Left kidney (tissue), 1 donor: ENCODE measurements at regions not wholly inside any gene's neighbourhood (a gene's known extent, or its start where the extent isn't known, plus 50 kb on each side); places are given as distances from the start of the nearest gene placed in this dataset.
A peak's percentile ranks its signal among the peaks of the same experiment; 100 is the strongest.
"Not testable (repeated sequence)": the region's sequence is repeated elsewhere in the genome, so short reads cannot be mapped to it uniquely, and the experiment has no call there.

Experiments
- DNase-seq: peaks from one replicate; pipeline ENCODE4 v3.0.0-alpha.2; 2013

DNA sequence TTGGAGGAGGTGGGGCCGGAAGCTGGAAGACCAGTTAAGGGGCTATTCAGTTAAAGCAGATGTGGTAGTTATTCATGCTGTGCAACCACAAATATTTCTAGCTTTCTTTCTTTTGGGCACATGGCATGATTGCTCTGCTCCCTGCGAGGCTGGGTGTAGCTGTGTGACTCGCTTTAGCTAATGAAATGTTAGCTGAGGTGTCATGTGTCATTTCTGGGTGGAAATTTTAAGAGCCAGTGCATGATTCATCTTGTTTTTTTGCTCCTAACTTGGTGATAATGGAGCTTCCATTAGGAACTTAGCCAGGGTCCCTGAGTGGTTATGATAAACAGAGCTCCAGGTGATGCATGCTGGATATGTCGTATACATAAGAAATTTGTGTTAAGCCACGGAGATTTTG, 300.6 kb downstream of the SATB1 start:
- DNase-seq = no peak

DNA sequence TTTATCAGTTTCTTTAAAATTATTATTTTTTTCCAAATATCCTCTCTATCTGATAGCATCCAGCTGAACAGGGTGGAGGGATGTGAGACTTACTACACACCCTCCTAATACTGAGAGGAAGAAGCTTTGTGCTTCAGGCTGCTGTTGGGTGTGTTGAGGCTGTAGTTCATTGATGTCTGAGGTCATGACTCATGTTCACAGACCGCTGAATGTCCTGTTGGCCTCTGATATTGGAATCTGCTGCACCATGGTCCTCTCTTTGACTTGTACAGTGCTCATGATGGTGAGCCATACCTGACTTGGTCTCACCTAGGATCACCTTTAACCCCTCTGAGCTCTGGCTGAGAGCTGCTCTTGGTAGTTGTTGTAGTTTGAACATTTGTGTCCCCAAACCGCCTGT, 302.9 kb downstream of the SATB1 start:
- DNase-seq = no peak

DNA sequence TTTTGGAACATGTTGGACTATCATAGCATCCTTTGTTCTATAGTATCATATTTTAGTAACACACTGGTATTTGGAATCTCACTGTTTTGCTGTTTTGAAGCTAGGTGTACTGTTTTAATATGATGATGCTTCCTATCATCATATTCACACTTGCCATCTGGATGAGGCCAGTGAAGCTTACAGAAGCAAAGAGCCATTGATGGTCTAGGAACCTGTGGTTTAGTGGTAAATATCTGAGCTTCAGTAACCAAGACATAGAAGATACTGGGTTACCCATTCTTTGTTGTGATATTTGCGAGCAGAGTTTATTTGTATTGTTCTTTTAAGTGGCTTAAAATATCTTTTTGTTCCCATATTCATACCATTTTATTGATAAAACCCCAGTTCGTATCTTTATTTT, 304.1 kb downstream of the SATB1 start:
- no peak for DNase-seq

DNA sequence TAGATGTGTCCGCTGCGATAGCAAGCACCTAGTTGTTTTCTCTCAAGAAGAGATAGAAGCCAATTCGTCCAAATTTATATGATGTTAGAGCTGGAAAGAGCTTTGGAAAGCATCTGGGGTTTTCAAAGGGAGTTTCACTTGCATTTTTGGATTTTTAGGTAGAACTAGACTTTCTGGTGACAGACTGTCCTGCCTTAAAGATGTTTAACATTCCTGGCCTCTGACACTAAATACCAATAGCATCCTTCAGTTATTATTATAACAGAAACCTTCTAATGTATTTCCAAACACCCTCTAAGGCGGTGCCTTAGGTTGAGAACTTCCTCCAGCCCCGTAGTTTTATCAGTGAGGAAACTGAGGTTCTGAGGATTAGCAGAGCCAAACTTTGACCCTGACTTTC, 305.3 kb downstream of the SATB1 start:
- DNase-seq = no peak

DNA sequence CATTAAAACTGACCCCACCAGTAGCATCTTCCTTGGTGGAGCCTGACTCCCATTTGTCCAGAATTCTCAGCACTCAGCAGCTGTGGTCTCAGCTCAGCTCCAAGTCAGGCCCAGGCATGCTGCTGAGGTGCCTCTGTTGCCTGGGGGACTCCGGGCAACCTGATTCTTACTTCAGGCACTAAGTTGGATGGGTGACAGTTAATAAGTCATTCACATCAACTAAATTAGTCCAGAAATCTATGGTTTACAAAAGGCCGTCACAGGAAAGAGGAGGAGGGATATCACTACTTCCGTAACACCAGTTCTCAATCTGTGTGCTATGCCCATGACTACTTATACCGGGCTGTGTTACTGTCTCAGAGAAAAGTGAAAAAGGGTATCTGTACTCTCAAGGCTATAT, 310.2 kb downstream of the SATB1 start:
- no peak for DNase-seq

DNA sequence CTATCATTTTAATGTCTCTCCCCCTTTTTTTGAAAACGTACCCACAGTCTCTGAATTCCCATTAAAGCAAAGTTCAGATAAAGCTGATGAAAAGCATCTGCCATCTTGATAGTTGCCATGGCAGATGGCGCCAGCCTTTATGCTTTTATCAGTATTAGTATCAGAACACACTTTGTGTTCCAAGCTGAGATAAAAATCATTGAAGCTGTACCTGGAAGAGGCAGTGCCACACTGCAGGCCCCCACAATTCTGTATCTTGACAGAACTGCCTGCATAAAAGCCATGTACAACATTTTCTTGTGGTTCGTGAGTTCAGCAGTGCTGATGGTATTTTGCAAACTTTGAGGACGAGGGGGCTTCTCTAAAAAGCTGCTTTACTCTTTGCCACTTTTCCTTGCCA, 311.7 kb downstream of the SATB1 start:
- no peak for DNase-seq

DNA sequence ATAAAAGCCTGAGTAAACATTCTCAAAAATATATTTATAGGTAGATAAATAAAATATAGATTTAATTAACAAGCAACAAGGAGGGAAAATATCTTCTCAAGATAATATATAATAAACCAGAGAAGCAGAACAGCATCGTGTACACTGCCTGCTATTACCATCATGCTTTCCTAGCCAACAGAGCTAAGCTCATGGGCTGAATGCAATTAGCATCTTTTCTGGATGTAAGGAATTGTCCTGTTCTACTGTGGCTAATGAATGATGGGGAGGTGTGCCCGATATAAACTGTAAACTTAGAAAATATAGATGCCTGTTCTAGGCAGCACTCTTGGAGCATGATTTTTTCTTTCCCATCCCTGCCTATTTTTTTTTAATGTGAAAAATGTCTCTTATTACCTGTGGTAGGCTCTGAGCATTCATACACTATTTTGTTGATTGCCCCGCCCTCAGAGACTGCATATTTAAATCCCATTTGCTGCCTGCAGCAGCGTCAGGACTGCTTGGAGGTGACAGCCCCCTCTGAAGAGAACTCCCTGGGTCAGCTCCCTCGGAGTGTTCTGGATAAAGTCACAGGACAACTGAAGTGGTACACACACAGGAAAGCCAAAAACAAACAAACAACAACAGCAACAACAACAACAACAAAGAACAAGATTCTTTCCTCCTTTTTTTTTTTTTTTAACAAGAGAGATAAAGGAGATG, 312.3 kb downstream of the SATB1 start:
- DNase-seq = no peak

DNA sequence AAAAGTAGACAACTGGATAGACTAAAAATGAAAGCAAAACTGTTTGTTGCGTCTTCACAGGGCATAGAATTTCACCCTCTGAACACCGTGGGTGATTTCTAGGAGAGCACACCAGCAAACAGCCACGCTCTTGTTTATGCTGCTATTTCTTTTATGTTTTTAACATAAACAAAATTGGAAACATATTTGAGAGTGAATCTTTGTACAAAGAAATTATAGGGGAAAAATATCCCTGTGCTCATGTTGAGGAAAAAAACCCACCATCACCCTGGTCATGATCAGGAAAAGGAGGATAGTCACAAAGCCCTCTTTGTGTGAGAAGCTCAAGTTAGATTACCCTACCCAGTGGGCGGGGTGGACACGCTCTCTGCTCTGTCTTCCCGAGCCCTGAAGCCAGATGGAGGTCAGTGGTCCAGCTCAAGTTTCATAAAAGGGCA, 313.3 kb downstream of the SATB1 start:
- peak; percentile 27 for DNase-seq

DNA sequence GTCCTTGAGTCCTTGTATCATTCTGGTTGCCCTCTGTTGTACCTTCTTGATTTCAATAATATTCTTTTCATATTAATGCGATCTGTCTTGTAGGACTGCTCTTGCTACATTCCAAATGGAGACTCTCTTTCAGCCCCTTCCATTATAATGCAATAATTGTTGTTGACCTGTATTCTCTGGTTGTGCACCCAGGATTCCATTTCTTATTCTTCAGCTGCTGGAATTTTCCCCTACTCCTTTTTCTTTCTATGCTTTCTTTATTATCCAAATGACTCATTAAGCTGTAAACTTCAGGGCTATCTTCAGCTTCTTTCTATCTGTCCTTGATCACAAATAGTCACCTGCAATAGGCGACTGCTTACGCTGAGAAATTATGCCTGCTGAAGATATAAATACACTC, 321.5 kb downstream of the SATB1 start:
- no peak for DNase-seq

DNA sequence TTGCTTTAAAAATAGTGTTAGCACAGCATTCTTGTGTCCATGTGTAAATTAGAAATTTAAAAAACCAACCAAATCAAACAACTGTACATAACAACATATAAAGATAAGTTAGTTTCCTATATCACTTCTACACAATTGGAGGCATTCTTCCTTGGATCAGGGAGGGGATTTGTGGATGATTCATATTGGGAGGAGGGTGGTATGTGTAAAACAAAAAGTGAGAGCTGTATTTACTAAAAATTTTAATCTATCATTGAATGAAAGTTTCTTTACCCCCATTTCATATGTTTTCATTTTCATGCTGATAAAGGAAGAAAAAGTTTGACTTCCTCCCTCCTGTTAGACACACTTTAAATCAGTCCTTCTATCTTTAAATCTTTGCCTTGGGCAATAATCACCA, 325.0 kb downstream of the SATB1 start:
- no peak for DNase-seq

DNA sequence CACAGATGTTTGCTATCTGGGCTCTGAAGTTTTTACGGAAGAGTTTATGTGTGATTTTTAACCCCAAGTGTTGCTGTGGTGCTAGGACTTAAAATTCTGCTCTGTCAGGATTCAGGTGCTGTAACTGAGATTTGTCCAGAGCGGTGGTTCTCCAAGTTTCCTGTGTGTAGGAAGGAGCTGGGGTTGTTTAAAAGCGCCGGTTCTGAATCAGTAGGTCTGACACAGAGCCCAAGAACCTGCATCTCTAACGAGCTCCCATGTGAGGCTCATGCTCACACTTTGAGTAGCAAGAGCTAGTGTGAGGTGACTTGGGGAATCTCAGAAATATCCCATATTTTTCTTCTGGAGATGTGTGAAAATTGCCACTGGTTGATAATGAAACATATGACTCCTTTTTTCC, 325.5 kb downstream of the SATB1 start:
- DNase-seq = no peak

DNA sequence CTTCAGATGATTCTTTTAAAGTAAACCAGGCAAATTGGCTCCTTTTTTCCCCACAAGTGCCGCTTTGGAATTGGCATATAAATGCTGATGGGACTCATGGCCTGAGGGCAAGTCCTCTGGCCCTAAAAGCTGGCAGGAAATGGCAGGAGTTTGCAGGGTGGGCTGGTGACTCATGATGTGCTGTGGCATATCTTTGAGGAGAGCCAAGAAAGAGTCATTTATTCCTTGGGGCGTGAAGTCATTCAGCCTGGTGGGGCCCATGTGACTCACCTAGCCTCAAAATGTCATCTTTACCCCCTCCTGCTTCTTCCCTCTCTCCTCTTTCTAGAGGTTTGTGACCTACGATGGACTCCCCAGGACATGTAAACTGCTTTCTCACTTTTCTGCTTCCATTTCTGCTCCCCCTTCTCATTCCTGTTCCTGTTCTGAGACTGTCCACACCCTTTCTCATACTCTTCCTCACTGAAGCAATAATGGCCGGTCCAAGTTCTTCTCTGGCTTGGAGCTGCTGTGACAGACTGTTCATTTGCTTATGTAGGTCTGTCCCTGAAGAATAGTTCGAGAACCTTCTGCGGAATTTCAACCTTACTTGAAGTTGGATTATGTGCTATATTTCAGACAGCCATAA, 326.1 kb downstream of the SATB1 start:
- DNase-seq = no peak

DNA sequence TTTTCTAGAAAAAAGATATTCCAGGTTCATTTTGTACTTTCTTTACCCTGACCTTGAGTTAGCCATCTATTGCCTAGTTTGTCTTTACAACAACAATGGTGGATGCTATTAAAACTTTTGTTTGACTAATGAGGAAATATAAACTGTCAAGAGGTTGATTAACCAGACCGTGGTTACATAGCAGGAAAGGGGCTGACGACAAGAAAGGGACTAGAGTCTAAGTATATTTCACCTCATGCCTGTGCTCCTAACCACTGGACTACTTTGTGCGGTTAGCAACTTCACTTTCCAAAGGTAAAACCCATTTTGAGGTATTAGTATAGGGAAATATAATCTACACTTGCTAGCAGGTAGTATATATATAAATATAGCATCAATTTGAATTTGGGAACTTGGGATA, 327.1 kb downstream of the SATB1 start:
- no peak for DNase-seq

DNA sequence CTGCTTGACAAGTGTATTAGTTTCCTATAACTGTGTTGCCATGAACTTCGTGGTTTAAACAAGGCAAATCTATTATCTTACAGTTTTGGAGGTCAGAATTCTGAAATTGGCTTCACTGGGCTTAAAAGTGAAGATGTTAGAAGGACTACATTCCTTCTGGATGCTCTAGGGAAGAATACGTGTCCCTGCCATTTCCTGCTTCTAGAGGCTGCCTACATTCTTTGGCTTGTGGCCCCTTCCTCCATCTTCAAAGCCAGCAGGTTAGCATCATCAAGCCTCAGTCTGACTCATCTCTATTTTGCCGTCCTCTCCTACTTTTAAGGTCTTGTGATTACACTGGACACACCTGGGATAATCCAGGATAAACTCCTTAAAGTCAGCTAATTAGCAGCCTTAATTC, 327.7 kb downstream of the SATB1 start:
- no peak for DNase-seq

DNA sequence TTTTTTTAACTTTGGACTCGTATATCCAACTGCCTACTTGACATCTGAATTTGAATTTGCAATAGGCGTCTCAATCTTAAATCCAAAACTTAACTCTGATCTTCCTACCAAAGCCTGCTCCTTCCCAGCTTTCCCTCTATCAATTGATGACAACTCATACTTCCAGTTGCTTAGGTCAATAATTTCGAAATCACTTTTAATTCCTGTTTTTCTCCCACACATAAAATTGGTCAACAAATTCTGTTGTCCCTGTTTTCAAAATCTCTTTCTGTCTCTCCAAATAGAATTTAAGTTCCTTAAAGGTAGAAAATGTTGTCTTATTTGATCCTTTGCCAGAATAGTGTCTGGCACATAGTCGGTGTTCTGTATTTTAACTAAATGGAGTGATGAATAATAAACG, 332.4 kb downstream of the SATB1 start:
- no peak for DNase-seq

DNA sequence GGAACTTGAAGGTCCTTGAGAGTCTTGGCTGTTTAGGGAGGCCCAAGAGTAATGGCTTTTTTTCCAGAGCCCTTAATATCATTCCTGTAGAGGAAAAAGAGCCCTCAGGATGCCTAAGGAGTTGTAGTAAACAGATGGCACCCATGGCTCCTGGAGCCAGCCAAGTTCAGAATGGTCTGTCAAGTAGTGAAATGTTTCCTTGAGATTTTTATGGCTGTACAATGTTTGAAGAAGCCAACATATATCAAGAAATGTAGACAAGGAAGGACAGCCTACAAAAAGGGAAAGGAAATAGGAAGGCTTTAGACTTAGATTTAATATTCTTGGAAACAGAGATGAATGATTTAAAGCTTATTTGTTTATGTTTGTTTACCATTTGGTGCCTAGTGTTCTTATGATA, 334.8 kb downstream of the SATB1 start:
- no peak for DNase-seq

DNA sequence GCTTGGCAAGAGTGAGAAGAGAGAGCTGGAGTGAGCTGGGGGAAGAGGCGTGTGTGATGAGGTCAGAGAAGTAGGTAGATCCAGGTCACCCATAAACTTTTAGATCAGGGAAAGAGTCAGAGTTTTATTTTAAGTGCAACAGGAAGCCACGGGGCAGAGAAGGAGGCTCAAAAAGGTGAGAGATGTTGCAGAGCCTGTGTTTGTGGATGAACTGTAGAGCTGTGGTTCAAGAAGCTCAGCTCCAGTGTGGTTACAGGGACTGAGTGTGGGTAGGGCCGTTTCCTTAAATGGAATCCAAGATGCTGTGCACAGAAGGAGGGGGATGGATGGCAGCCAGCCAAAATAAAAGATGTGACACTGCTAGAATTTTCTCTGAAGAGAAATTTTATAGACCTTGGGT, 337.2 kb downstream of the SATB1 start:
- DNase-seq = no peak

DNA sequence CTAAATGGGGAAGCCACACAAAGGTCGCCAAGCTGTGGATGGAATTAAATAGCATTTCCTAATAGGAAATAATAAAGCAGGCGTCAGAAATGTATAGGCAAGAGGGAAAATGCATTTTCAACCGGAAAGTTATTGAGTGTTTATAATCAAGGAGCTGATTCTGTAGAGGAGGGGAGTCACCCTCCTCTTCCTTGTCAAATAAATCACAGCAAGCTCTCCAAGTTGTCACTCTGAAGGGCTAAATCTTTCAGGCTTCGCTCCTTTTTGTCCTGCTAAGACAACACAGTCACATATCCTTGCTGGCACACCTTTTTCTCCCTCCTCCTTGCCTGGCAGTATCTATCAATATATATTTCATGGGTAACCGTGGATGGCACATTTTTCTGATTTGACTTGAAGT, 338.4 kb downstream of the SATB1 start:
- no peak for DNase-seq

DNA sequence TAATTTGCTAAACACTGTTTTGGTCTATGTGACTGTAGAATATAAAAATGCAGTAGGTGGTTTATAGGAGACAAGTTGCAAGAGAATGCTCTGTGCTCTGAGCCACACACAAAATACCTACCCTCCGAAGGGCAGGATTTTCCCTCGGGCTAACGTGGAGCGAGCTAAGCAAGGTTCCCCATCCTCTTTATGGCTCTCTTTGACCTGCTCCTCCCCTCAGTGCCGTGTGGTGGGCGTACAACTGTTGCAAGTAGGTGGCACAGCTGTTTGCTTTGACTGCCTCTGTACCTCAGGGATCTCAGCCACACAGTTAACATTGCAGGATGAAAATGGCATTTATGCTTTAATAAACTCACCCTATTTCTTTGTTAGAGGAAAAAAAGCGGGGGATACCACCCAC, 339.1 kb downstream of the SATB1 start:
- DNase-seq = no peak

DNA sequence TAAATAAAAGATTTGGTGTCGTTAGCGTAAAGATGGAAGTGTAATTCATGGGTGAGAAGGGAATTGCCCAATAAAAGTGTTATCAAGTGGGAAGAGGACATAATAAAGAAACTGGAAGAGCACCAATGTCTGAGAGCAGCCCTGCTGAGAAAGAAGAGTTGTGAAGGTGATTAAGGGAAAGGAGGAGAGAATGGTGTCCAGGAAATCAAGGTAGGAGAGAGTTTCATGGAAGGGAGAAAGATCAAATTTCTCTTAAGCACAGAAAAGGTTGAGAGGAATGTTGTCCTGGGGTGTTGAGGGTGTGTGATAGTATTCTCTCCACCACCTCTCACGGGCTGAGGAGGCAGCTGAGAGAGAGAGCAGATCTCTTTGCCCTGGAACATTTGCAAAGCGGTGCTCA, 339.7 kb downstream of the SATB1 start:
- no peak for DNase-seq

DNA sequence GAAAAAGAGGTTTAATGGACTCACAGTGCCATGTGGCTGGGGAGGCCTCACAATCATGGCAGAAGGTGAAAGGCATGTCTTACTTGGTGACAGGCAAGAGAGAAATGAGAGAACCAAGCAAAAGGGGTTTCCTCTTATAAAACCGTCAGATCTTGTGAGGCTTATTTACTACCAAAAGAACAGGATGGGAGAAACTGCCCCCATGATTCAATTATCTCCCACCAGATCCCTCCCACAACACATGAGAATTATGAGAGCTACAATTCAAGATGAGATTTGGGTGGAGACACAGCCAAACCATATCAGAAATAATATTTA, 340.8 kb upstream of the TBC1D5 start:
- DNase-seq = not testable (repeated sequence)

DNA sequence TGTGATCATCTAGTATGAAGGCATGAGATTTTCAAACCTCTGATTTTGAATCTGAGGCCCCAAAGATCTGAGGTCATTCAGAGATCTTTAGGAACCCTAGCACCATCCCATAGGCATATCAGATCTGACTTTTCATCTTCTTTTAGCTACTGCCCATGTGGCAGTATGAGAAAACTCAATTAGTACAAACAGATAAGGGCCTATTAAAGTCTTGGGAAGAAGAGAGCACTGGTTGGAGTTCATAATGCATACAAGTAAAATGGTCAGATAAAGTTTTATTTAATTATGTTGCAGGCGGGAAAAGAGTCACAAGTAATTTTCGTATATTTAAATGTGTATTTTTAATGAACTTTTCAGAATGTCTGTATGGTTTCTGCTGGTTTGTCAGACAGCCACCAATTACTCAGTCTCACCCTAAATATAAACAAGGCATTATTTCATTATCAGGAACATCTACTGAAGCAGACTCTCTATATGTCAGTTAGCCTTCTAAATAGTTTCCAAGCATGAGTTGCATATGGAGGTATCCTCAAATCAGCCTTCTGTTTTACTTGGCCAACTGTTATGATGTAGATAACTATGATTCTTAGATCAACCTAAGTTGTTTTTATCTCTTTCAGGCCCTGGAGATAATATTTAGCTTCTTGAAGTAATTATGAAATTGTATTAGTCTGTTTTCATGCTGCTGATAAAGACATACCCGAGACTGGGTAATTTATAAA, 340.3 kb upstream of the TBC1D5 start:
- DNase-seq = no peak

DNA sequence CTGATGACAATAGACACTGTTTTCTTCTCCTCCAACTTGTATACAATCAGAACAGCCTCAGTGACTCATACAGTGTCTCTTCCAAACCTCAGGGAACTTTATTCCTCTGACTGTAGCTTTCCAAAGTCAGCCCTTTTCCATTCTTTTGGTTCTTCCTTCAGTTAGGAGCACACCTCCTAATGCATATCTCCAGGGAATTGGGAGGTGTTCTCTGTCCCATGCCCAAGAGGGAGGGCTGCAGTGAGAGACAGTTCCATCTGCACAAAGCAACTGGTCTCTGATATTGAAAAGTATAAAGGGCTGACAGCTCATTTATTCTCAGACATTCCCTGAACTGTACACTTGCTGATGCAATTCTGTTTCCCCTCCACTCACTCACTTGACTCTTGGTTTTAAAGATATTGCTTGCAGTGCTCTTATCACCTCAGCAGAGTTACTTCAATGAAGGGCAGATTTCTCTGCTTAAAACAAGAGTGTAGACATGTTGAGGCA, 337.8 kb upstream of the TBC1D5 start:
- DNase-seq = no peak

DNA sequence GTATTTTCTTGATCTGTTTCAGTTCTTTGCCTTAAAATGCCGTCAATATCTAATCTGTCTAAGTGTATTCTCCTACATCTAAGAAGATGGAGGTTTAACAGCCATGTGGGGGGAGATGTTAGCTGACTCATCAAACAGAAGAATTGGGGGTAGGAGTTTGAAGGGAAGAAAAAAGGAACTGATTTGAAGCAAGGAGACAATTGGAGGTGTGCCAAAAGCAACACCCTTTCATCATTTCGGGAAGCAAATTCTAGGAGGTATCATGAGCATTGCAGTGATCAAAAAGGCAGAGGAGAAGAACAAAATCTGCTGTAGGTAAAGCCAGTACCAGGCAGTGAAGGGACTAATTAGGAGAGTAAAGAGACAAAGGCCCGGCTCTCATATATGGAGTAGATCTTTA, 337.3 kb upstream of the TBC1D5 start:
- no peak for DNase-seq
